ENCODE measurements at regions not wholly inside any gene's neighbourhood (a gene's known extent, or its start where the extent isn't known, plus 50 kb on each side); places are given as distances from the start of the nearest gene placed in this dataset.

DNA sequence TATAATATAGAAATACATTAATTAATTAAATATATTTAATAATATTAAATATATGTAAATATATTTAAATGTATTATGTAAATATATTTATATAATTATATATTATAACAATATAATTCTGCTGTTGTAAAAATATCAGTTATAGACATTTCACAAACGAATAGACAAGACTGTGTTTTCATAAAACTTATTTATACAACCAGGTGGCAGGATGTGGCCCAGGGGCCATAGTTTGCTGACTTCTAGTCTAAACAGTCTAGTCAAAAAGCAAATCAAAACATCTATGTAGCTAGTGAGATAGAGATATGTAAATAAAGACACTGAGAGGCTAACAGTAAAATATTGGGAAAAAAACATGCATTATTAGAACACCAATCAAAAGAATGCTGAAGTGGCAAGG is 136.4 kb downstream of the TBXT start:
- H3K36me3 ChIP-seq, result no peaks in the 10 kb centered on the region
- intact Hi-C loops (cut with DNase I), result no loop called here
- H3K27me3 ChIP-seq, result no peaks in the 10 kb centered on the region
- no peak for DNase-seq
- H3K9me3 ChIP-seq, result no peaks in the 10 kb centered on the region
- H3K27ac ChIP-seq, result no peak overlapping the region
- H3K4me1 ChIP-seq, result no peaks in the 10 kb centered on the region
- no peak overlapping the region for H3K9ac ChIP-seq (ENCODE audit: low read depth in 2 of 2, low read length in 2 of 2)
- no peak overlapping the region for H3K4me3 ChIP-seq
- TF ChIP-seq, protein P1, sequence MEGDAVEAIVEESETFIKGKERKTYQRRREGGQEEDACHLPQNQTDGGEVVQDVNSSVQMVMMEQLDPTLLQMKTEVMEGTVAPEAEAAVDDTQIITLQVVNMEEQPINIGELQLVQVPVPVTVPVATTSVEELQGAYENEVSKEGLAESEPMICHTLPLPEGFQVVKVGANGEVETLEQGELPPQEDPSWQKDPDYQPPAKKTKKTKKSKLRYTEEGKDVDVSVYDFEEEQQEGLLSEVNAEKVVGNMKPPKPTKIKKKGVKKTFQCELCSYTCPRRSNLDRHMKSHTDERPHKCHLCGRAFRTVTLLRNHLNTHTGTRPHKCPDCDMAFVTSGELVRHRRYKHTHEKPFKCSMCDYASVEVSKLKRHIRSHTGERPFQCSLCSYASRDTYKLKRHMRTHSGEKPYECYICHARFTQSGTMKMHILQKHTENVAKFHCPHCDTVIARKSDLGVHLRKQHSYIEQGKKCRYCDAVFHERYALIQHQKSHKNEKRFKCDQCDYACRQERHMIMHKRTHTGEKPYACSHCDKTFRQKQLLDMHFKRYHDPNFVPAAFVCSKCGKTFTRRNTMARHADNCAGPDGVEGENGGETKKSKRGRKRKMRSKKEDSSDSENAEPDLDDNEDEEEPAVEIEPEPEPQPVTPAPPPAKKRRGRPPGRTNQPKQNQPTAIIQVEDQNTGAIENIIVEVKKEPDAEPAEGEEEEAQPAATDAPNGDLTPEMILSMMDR (IDR thresholded peaks at IDR 0.05), result no peak

DNA sequence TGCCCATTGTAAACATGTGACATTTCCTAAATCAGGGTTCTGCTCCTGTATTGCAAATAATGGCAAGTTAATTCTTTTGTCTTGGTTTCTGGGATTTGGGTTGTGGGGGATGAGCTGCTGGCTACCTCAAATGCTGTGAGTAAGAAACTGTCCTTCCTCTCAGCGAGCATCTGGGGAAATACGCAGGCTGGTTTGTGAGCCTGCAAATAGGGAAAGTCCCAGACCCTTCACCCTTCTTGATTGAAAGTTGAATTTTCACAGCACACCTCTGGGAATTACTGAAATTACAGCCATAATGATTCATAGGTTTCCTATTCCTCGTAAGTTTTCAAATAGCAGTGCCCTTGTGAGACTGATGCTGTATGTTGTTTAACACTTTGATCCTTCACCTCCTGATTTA is 138.1 kb downstream of the TBXT start:
- TF ChIP-seq, protein P1 (IDR thresholded peaks at IDR 0.05), result no peak
- no peak for DNase-seq
- Histone ChIP-seq H3K9ac (ENCODE audit: low read depth in 2 of 2, low read length in 2 of 2) (no peak overlapping the region), H3K36me3 (no peaks in the 10 kb centered on the region), H3K4me3 (no peak overlapping the region), H3K27me3 (no peaks in the 10 kb centered on the region), H3K27ac (no peak overlapping the region), H3K4me1 (no peaks in the 10 kb centered on the region), H3K9me3 (no peaks in the 10 kb centered on the region)
- intact Hi-C loops (cut with DNase I), result no loop called here

DNA sequence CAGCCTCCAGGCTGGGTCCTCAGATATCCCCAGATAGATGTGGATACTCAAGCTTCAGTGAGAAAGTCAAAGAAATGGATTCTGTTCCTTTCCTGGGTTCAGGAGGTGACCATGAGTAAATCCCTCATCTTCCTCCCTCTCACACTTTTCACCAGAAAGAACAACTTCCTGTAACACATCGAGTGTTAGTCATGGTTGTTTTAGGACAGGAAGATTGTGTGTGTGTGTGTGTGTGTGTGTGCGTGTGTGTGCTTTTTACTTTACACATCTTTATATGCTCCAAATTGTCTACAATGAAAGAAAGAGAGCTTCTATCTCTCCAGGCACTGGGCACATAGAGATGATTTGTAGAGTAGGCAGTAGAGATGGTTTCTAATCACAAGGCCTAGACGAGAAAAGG is 139.9 kb downstream of the TBXT start:
- no peaks in the 10 kb centered on the region for H3K36me3 ChIP-seq
- no peak overlapping the region for H3K27ac ChIP-seq
- H3K4me1 ChIP-seq, result no peaks in the 10 kb centered on the region
- no peak overlapping the region for H3K9ac ChIP-seq (ENCODE audit: low read depth in 2 of 2, low read length in 2 of 2)
- no peaks in the 10 kb centered on the region for H3K9me3 ChIP-seq
- no peak overlapping the region for H3K4me3 ChIP-seq
- intact Hi-C loops (cut with DNase I), result no loop called here
- H3K27me3 ChIP-seq, result no peaks in the 10 kb centered on the region
- TF ChIP-seq, protein P1 (IDR thresholded peaks at IDR 0.05), result no peak
- no peak for DNase-seq

DNA sequence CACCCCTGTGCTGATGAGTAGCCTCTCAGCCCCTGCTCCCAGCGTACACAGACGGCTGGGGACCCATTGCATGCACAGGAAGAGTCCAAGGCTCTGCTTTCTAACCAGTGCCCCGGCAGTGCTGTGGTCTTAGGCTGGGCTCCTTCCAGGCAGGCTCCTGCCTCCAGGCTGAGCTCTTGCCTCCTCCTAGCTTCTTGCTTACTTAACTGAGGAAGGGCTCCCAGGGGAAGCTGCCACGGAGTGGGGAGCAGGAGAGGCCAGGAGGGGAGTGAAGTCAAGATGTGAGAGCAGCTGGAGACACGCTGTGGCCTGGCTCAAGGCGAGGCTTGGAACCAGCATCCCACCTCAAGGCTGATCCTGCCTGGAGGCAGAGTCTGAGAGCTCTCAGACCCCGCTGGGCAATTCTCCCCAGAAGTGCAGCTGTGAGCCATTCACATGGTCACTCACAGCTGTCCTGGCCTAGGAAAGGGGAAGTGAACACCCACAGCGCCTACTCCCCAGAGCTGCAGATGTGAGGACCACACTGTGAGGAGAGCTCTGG is 141.0 kb downstream of the TBXT start:
- Histone ChIP-seq H3K27me3 (no peaks in the 10 kb centered on the region), H3K4me1 (no peaks in the 10 kb centered on the region), H3K27ac (no peak overlapping the region), H3K36me3 (no peaks in the 10 kb centered on the region), H3K9ac (ENCODE audit: low read depth in 2 of 2, low read length in 2 of 2) (no peak overlapping the region), H3K9me3 (no peaks in the 10 kb centered on the region), H3K4me3 (no peak overlapping the region)
- intact Hi-C loops (cut with DNase I), result no loop called here
- no peak for DNase-seq
- TF ChIP-seq, protein P1 (IDR thresholded peaks at IDR 0.05), result no peak

DNA sequence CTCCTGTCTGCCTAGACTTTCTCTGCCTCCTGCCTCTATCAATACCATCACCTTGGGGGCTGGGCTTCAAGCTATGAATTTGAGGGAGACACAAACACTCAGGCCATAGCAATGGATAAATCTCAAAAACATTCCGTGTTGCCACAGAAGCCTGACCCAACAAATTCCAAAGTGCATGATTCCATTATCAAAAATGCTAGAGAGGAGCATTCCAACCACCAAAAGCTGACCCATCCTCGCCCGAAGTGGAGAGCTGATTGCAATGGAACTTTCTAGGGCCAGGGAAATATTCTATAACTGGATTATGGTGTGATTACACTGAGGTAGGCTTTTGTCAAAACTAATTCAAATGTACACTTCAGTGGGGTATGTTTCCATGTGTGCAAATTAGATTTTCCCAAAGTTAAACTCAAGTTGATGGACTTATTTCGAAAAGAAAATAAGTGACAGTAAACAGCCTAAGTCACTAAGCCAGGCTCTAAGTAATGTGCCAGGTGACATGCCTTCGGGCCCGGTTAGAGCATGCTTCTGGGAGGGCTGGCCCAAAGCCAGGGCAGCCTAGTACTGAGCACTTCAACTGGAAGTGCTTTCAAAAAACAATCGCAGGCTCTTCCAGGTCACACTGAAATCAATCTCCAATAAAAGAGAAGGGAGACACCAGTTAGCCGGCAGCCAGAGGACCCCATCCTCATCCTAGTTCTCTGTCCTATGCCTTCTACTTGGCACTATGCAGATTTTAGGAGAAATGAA is 142.3 kb downstream of the TBXT start:
- H3K9me3 ChIP-seq, result no peaks in the 10 kb centered on the region
- H3K27ac ChIP-seq, result no peak overlapping the region
- no peaks in the 10 kb centered on the region for H3K36me3 ChIP-seq
- TF ChIP-seq, protein P1 (IDR thresholded peaks at IDR 0.05), result no peak
- H3K27me3 ChIP-seq, result no peaks in the 10 kb centered on the region
- intact Hi-C loops (cut with DNase I), result no loop called here
- no peaks in the 10 kb centered on the region for H3K4me1 ChIP-seq
- no peak overlapping the region for H3K4me3 ChIP-seq
- H3K9ac ChIP-seq (ENCODE audit: low read depth in 2 of 2, low read length in 2 of 2), result no peak overlapping the region
- DNase-seq, result no peak

All from colonic mucosa (tissue), 4 donors.